GM18520 (cell line): ENCODE measurements at regions not wholly inside any gene's neighbourhood (a gene's known extent, or its start where the extent isn't known, plus 50 kb on each side); places are given as distances from the start of the nearest gene placed in this dataset.

ENCODE experiments used
- ATAC-seq: cut with Tn5 transposase; IDR thresholded peaks from one replicate; pipeline ENCODE4 v1.9.1; 2021; ENCODE audit not compliant: unreplicated experiment

- ATAC-seq = no peak
Observed at GRCh38 chr1:216826646-216827045, 103.4 kb upstream of the ESRRG start.

- no peak for ATAC-seq
Observed at GRCh38 chr1:216826214-216826613, 103.0 kb upstream of the ESRRG start.

GRCh38 chr1:216825557-216825956 lies 102.3 kb upstream of the ESRRG start:
- no peak for ATAC-seq

GRCh38 chr1:216824511-216824910 lies 101.3 kb upstream of the ESRRG start:
- no peak for ATAC-seq

GRCh38 chr1:216823731-216824130 lies 100.5 kb upstream of the ESRRG start:
- ATAC-seq = no peak

GRCh38 chr1:216822480-216822879 lies 99.3 kb upstream of the ESRRG start:
- no peak for ATAC-seq

GRCh38 chr1:216820345-216820744 lies 97.1 kb upstream of the ESRRG start:
- ATAC-seq = no peak

GRCh38 chr1:216818284-216818683 lies 95.1 kb upstream of the ESRRG start:
- ATAC-seq = no peak

GRCh38 chr1:216815260-216816131 lies 92.3 kb upstream of the ESRRG start:
- ATAC-seq = no peak

- no peak for ATAC-seq
Observed at GRCh38 chr1:216814576-216815259, 91.5 kb upstream of the ESRRG start.

GRCh38 chr1:216812966-216813365 lies 89.7 kb upstream of the ESRRG start:
- ATAC-seq = no peak

GRCh38 chr1:216809649-216810048 lies 86.4 kb upstream of the ESRRG start:
- ATAC-seq = no peak

GRCh38 chr1:216807696-216808095 lies 84.5 kb upstream of the ESRRG start:
- no peak for ATAC-seq

GRCh38 chr1:216805953-216806352 lies 82.7 kb upstream of the ESRRG start:
- ATAC-seq = no peak

- no peak for ATAC-seq
Observed at GRCh38 chr1:216805233-216805632, 82.0 kb upstream of the ESRRG start.

- no peak for ATAC-seq
Observed at GRCh38 chr1:216804111-216804510, 80.9 kb upstream of the ESRRG start.

GRCh38 chr1:216794586-216794985 lies 71.4 kb upstream of the ESRRG start:
- ATAC-seq = no peak

GRCh38 chr1:216793973-216794372 lies 70.7 kb upstream of the ESRRG start:
- no peak for ATAC-seq

GRCh38 chr1:216793303-216793702 lies 70.1 kb upstream of the ESRRG start:
- no peak for ATAC-seq

GRCh38 chr1:216788671-216789070 lies 65.4 kb upstream of the ESRRG start:
- no peak for ATAC-seq

GRCh38 chr1:216785737-216786136 lies 62.5 kb upstream of the ESRRG start:
- no peak for ATAC-seq

GRCh38 chr1:216785221-216785620 lies 62.0 kb upstream of the ESRRG start:
- ATAC-seq = no peak
